Stimulated activated CD8-positive, alpha-beta memory T cell treated with anti-CD3 and anti-CD28 coated beads, Interleukin-15, amount 100 ng/mL, for 1 hour (primary cell): ENCODE measurements at regions not wholly inside any gene's neighbourhood (a gene's known extent, or its start where the extent isn't known, plus 50 kb on each side); places are given as distances from the start of the nearest gene placed in this dataset.

Experiments used
- DNase-seq: peaks from one replicate; pipeline ENCODE4 v3.0.0-alpha.2; 2020; ENCODE audit warnings: low read depth

GRCh38 chr9:126125992-126126409 is 200.6 kb upstream of the MVB12B start:
- DNase-seq = no peak

GRCh38 chr9:126126807-126127206 is 199.8 kb upstream of the MVB12B start:
- DNase-seq = no peak

DNA sequence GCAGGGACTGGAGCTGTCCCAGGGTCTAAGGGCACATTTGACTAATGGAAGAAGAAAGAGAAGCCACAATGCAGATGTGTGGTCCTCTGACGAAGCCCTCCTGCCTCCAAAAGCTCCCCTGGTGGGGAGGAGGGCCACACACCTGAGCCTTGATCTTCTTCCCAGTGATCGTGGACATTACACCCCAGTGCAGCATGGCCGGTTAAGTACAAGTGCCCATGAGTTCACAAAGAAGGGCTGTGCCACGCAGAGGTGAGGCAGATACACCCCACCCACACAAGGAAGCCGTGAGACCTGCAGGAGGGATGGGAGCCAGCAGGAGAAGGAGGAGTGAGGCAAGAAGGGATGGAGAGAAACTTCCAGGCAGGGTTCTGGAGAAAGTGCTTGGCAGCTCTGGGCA is 199.0 kb upstream of the MVB12B start:
- DNase-seq = no peak

DNA sequence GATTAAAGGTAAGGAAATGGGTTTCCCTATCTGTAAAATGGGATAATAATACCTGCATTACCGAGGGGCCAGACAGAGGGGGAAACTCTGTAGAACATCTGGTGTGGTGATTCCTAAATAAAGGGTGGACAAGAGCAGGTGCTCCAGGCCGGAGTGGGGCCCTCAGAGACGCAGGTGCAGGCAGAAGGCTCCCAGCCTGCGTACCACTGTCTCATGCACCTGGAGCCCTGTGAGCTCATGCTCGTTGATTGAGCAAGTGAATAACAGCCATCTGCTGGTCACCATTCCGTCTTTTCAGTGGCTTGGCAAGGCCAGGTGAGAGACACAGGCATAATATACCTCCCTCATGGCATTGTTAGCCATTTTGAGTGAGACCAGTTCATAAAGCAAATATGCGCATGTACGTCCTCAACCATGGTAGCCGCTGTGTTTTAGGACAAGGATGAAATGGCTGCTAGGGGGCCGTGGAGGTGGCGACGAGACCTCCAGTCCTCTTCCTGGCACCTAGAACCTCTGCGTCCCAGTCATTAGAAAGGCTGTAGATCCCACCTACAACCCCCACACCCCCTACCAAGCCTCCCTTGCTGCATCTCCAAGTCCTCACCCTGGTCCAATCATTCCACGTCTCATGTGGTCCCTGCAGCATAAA is 198.0 kb upstream of the MVB12B start:
- no peak for DNase-seq

DNA sequence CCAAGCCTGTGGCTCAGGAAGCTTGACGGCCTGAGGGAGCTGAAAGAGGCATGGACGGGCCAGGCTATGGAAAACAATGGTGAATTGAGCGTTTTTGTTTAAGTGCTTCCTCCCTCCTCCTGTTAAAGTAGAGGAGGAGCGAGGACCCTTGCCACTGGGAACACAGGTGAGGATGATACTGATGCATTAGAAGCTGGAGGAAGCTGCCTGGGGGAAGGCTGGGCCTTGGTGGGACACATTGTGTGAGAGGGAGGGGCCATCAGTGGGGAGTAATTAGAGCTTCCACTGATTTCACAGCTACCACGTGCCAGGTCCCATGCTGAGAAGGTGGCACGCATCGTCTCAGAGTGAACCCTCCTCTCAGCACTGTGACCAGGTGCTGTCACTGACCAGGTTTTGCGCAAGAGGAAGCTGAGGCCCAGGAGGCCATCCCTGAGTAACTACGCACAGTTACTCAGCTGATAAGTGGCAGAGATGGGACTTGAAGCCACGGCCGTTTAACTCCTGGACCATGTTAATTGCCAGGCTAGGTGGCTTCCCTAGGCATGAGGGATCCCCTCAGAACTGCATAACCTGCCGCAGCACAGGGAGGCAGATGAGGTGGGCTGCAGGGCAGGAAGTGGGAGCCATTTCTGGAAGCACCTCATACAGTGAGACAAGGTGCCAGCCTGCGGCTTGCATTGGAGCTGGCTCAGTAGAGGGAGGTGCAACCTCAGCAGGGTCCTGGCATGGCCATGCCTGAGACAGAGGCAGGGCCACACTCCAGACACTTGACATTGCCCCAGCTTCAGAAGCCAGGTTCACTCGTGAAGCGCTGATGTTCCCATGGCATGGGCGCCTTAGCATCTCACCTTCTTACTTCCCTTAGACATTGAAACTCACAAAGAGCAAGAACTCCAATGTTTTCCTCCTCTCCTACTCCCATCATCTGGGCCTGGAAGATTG is 195.3 kb upstream of the MVB12B start:
- DNase-seq = no peak

- no peak for DNase-seq
Measured at GRCh38 chr9:126132746-126133145, 193.9 kb upstream of the MVB12B start.

DNA sequence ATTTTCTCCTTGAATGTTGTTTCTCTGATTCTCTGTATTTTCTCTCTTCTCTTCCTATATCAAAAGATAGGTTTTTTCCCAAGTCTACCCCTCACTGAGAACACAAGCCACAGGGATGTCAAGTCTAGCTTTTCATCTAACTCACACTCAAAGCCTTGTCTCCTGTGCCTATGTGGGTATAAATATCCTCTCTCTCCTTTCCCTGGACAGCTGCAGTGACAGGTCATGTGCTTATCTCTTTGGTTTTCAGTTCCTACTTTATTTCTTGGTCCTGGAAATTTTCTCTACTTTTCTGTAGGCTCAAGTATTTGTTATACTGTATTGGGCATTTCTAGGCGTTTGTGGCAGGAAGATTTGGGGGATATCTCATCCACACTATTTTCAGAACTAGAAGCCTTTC is 182.4 kb upstream of the MVB12B start:
- no peak for DNase-seq

DNA sequence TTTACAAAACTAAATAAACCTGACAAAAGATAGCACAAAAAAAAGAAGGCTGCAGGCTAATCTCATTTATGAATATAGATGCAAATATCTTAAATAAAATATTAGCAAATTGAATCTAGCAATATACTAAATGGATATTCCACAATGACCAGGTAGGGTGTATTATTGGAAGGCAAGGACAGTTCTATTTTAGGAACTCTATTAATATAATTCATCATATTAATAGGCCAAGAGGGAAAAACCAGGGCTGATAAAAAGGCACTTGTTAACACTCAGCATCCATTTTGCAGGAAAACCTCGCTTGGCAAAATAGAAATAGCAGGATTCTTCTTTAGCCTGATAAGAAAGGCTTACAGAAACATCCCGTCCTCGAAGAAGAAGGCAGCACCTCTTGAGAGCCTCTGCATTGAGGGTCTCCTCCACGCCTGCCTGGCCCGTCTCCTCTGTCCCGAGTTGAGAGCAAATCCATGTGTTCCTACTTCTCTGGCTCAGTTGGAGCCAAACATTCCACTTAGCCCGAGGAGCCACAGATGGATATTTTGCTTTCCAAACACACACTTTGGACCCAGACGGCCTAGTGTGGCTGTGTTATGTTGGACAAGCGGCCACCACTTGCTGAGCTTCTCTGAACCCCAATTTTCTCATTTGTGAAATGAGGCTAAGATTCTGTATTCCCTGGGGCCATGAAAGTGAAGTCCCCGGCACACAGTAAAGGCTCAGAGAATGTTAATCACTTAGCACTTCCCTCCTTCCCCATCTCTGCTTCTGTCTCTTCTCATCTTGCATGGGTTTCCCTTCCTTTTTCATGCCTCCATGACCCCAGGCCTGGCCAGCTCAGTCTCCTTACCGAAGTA is 181.8 kb upstream of the MVB12B start:
- DNase-seq = no peak

- DNase-seq = no peak
Measured at GRCh38 chr9:126145887-126146253, 180.8 kb upstream of the MVB12B start.

DNA sequence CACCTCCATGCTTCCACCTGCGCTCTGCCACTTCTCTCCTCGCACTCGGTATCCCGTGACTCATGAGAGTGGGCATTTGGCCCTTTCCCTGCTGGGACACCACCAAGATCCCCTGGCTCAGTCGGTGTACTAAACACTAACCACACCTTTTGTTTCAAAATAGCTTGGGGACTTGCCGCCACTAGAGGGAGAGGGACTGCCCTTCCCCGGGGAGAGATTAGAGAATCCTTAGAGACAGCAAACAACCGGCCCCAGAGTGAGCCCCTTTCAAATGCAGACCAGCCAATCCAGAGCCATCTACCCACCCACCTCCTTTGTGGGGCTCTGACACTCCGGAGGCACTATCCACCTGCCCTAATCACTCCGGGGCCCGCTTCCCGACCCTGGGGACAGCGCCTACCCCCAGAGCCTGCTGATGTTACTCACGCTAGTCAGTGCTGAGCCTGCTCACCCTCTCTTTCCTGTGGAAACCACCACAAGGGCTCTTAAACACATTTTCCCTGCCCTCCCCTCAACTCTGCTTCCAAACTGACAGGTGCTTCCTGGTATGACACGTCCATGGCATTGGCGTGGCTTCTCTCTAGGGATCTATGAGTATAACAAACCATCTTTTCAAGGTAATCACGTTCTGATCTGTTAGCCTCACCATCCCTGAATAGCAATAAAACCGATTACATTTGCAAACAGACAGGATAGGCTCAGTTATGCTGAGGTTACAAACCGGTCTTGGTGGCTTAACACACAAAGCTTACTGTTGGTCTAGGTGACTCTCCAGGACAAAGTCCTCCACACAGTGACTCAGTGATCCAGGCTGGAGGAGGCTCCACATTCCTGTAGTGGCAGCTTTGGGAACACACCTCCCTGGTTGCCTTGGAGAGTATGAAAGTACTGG is 180.1 kb upstream of the MVB12B start:
- no peak for DNase-seq

DNA sequence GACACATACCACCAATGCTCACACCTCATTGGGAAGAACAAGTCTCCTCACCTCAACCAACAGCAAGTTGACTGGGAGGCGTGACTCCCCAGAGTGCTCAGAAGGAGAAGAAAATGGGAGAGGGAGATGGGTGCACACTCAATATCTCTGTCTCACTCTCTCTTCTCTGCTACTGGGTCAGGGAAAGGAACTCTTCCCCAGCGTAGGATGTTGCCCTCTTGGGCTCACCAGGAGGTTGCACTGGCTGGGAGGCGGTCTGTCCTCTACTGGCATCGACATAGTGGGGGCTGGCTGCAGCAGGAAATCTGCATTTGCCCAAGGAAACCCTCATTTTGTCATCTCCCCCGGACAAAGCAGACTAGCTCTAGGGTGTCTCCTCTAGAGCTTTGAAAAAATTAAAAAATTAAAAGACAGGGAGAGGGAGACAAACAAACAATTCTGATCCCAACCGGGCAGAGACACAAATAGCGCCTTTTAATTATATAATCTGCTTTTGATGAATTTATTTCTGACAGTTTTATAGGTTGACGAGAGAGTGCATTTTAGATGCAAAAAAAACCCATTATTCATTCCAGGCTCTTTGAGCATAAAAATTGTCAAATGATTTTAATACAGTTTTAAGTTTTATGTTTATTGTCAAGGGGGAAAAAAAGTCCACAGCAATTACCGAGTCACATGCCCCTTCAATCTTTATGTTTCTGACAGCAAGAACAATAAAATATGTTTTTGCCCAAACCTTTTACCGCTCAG is 179.3 kb upstream of the MVB12B start:
- DNase-seq = no peak

- no peak for DNase-seq
Measured at GRCh38 chr9:126147936-126148870, 178.4 kb upstream of the MVB12B start.

- no peak for DNase-seq
Measured at GRCh38 chr9:126148994-126149393, 177.6 kb upstream of the MVB12B start.

DNA sequence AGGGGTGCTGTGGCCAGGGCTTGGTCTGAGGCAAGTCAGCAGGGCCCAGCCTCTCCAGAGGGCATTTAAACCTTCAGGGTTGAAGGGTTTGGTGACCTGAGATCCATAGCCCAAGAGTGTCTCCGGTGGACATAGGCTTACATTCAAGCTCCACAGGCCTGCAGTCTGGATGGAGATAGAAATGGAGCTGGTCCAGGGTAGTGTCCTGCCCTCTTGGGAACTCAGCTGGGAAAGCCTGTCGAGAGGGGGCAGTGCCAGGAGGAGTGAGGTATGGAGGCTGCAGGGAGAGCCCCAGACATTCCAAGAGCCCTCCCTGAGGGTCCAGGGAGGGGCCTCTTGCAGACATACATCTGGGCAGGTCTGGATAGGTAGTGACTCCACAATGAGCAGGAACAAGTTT is 177.0 kb upstream of the MVB12B start:
- DNase-seq = no peak

GRCh38 chr9:126150411-126151030 is 176.1 kb upstream of the MVB12B start:
- no peak for DNase-seq

GRCh38 chr9:126151031-126151685 is 175.5 kb upstream of the MVB12B start:
- no peak for DNase-seq

GRCh38 chr9:126151686-126152134 is 174.9 kb upstream of the MVB12B start:
- DNase-seq = no peak

GRCh38 chr9:126152622-126153362 is 173.8 kb upstream of the MVB12B start:
- DNase-seq = no peak
